K562 (cell line): ENCODE measurements at regions not wholly inside any gene's neighbourhood (a gene's known extent, or its start where the extent isn't known, plus 50 kb on each side); places are given as distances from the start of the nearest gene placed in this dataset.

ENCODE experiments used
- ATAC-seq: fragments of 200-7000 bp; cut with Tn5 transposase; 3 replicates; pipeline ENCODE4 v1.9.1; 2020; ENCODE audit warnings: moderate library complexity
- BruUV-seq: library from RNA; stranded (reverse); fragments of 400-500 nt; replicated peaks from 2 replicates; lab custom pipeline; 2021; lab: Mats Ljungman, UMichigan
- CTCF ChIA-PET: fragments of 300-600 bp; formaldehyde crosslinking; extraction: SDS; loops from one replicate; lab custom pipeline; 2021; ENCODE audit warnings: low intra/inter-chr PET ratio; lab: Yijun Ruan, JAX
- POLR2A ChIA-PET: fragments of 300-600, 350-650 bp; sonication (Branson Sonifier 250); formaldehyde crosslinking; extraction: SDS; loops from one replicate; lab custom pipeline; 2021; ENCODE audit warnings: antibody characterized with exemption, inconsistent platforms; lab: Yijun Ruan, JAX
- DNase-seq, 4 experiments: peaks; one replicate each; pipeline versions ENCODE4 v3.0.0 to v3.0.0-alpha.2; 2011 to 2018; ENCODE audit warnings: low spot score in 3 of 4, mixed read lengths in 3 of 4; ENCODE audit errors: extremely low read depth in 1 of 4
- FAIRE-seq: peaks from 2 replicates; lab custom pipeline; 2011; peaks lifted over from hg19 to GRCh38; lab: Jason Lieb, UNC
- H2AFZ ChIP-seq: 2 replicates; pipeline ENCODE4 v1.6.0; 2011; ENCODE audit warnings: low read depth, low read length, control low read depth, inconsistent platforms
- H3K27ac ChIP-seq: fragments of 200-600 bp; 3 replicates; pipeline ENCODE4 v1.8.0; 2011; ENCODE audit warnings: low read depth, mild to moderate bottlenecking, control low read depth, inconsistent platforms, low read length, moderate library complexity, mixed read lengths; ENCODE audit errors: extremely low read depth
- H3K27me3 ChIP-seq, 2 experiments: fragments of 300-600 bp in 1 of 2; 2 replicates in 1 of 2; 3 replicates in 1 of 2; pipeline versions ENCODE4 v1.6.0 to v1.8.0; 2011; ENCODE audit warnings: inconsistent platforms in 2 of 2, low read length in 2 of 2, mild to moderate bottlenecking in 1 of 2, mixed read lengths in 1 of 2, moderate library complexity in 1 of 2; ENCODE audit not compliant: control insufficient read depth in 2 of 2, insufficient read depth in 2 of 2
- H3K36me3 ChIP-seq: fragments of 300-600 bp; 3 replicates; pipeline ENCODE4 v1.8.0; 2011; ENCODE audit warnings: mild to moderate bottlenecking, low read length, inconsistent platforms; ENCODE audit not compliant: control insufficient read depth, insufficient read depth
- H3K4me1 ChIP-seq, 2 experiments: fragments of 200-600 bp in 1 of 2; replicated peaks in 1 of 2; 2 replicates in 1 of 2; 3 replicates in 1 of 2; pipeline versions ENCODE4 v1.5.1 to v1.8.0; 2011; ENCODE audit warnings: inconsistent platforms in 2 of 2, low read length in 2 of 2, mild to moderate bottlenecking in 1 of 2, mixed read lengths in 1 of 2, moderate library complexity in 1 of 2; ENCODE audit not compliant: control insufficient read depth in 2 of 2, insufficient read depth in 2 of 2
- H3K4me2 ChIP-seq: 2 replicates; pipeline ENCODE4 v1.6.1; 2011; ENCODE audit warnings: low read length, control low read depth, inconsistent platforms, mixed read lengths; ENCODE audit not compliant: insufficient read depth
- H3K4me3 ChIP-seq: fragments of 200-600 bp; sonication (generic), shearing (Covaris generic); 2 replicates; pipeline ENCODE4 v1.5.1; 2016; ENCODE audit warnings: control low read depth, inconsistent platforms
- H3K79me2 ChIP-seq: fragments of 200-600 bp; 3 replicates; pipeline ENCODE4 v1.8.0; 2011; ENCODE audit warnings: low read length, inconsistent platforms; ENCODE audit not compliant: control insufficient read depth, insufficient read depth
- H3K9ac ChIP-seq, 2 experiments: 2 replicates each; pipeline versions ENCODE4 v1.6.0 to v1.6.1; 2011; ENCODE audit warnings: low read depth in 2 of 2, low read length in 2 of 2, control low read depth in 1 of 2, inconsistent platforms in 1 of 2, mild to moderate bottlenecking in 1 of 2, mixed read lengths in 1 of 2; ENCODE audit not compliant: insufficient read depth in 1 of 2
- H3K9me1 ChIP-seq: one replicate; pipeline ENCODE4 v1.6.0; 2011; ENCODE audit warnings: inconsistent platforms, mild to moderate bottlenecking, low read length, moderate library complexity; ENCODE audit not compliant: control insufficient read depth, insufficient read depth
- H3K9me3 ChIP-seq: replicated peaks from 2 replicates; pipeline ENCODE4 v1.5.1; 2011; ENCODE audit warnings: low read depth, low read length, inconsistent platforms; ENCODE audit not compliant: control insufficient read depth, insufficient read depth
- H4K20me1 ChIP-seq: replicated peaks from 2 replicates; pipeline ENCODE4 v1.6.1; 2011; ENCODE audit warnings: low read length, inconsistent platforms, mixed read lengths; ENCODE audit not compliant: control insufficient read depth, insufficient read depth
- DNMT1 ChIP-seq: fragments of 450-650 bp; IDR thresholded peaks from 2 replicates; pipeline ENCODE4 v1.6.1; 2016; ENCODE audit warnings: antibody characterized with exemption, mild to moderate bottlenecking
- ETV6 ChIP-seq, 3 experiments: fragments of 150-350 bp in 1 of 3; sonication (generic) in 1 of 3; formaldehyde crosslinking in 1 of 3; IDR thresholded peaks; 2 replicates each; pipeline versions ENCODE4 v1.6.1 to v1.8.0; 2014 to 2022; ENCODE audit warnings: borderline replicate concordance in 2 of 3, low read depth in 2 of 3, antibody characterized with exemption in 1 of 3, low read length in 1 of 3, mild to moderate bottlenecking in 1 of 3, missing genetic modification reagents in 1 of 3
- KDM5B ChIP-seq: fragments of 200-600 bp; sonication (generic); IDR thresholded peaks from 2 replicates; pipeline ENCODE4 v1.6.1; 2012; ENCODE audit warnings: low read depth, mild to moderate bottlenecking, moderate library complexity, low read length, control low read depth, inconsistent platforms; ENCODE audit not compliant: insufficient replicate concordance
- KLF16 ChIP-seq: IDR thresholded peaks from 2 replicates; pipeline ENCODE4 v1.6.1; 2016; ENCODE audit warnings: antibody characterized with exemption
- MYC ChIP-seq, 2 experiments: fragments of 250-450 bp in 1 of 2; sonication (Bioruptor Pico) in 1 of 2; IDR thresholded peaks; 2 replicates each; pipeline versions ENCODE4 v1.5.1 to v1.6.1; 2012 to 2021; ENCODE audit warnings: low read depth in 2 of 2, borderline replicate concordance in 1 of 2, improper control_type of control experiment in 1 of 2, low read length in 1 of 2, mild to moderate bottlenecking in 1 of 2, moderate library complexity in 1 of 2
- RBFOX2 ChIP-seq: fragments of 200-400 bp; formaldehyde crosslinking; IDR thresholded peaks from 2 replicates; pipeline ENCODE4 v1.6.1; 2017; ENCODE audit warnings: low read depth, mild to moderate bottlenecking, low read length, moderate library complexity
- ZC3H8 ChIP-seq: fragments of 450-650 bp; IDR thresholded peaks from 2 replicates; pipeline ENCODE4 v1.6.1; 2017
- ZNF197 ChIP-seq: fragments of 200-800 bp; sonication (Bioruptor generic); IDR thresholded peaks from 2 replicates; pipeline ENCODE4 v1.6.1; 2016; ENCODE audit warnings: low read depth, missing genetic modification characterization, missing compliant biosample characterization
- ZNF408 ChIP-seq: fragments of 250-450 bp; sonication (Bioruptor Pico); IDR thresholded peaks from 2 replicates; pipeline ENCODE4 v1.4.0; 2020; ENCODE audit warnings: low read depth, mild to moderate bottlenecking, moderate library complexity
- WGBS: fragments of 100-300 bp; shearing (Covaris generic); methylation state at CpG from one replicate; pipeline ENCODE4 v1.1.6; 2016; ENCODE audit warnings: low coverage, mixed read lengths; ENCODE audit not compliant: insufficient coverage; ENCODE audit errors: missing lambda C conversion rate; 5-methylcytosine and 5-hydroxymethylcytosine counted together
- in situ Hi-C: fragments of 300-500 bp; cut with MboI; formaldehyde crosslinking; loops from 4 replicates; pipeline ENCODE4 v1.15.0; 2018; ENCODE audit warnings: inconsistent platforms, mixed read lengths
- intact Hi-C: fragments of 100-400 bp; cut with micrococcal nuclease; formaldehyde crosslinking; loops from 2 replicates; pipeline ENCODE4 v1.14.2; 2022
- TF ChIP-seq, protein P1 (sequence below): fragments of 250-450 bp; sonication (Bioruptor Pico); IDR thresholded peaks from 2 replicates; pipeline ENCODE4 v1.5.0; 2021
- TF ChIP-seq, protein P2 (sequence below): fragments of 250-450 bp; sonication (Bioruptor Pico); IDR thresholded peaks from 2 replicates; pipeline ENCODE4 v1.8.0; 2021; ENCODE audit warnings: borderline replicate concordance, mild to moderate bottlenecking, moderate library complexity; ENCODE audit not compliant: poor library complexity, severe bottlenecking
- TF ChIP-seq, protein P3 (sequence below): fragments of 450-650 bp; IDR thresholded peaks from 2 replicates; pipeline ENCODE4 v1.6.1; 2017; ENCODE audit warnings: antibody characterized with exemption

DNA sequence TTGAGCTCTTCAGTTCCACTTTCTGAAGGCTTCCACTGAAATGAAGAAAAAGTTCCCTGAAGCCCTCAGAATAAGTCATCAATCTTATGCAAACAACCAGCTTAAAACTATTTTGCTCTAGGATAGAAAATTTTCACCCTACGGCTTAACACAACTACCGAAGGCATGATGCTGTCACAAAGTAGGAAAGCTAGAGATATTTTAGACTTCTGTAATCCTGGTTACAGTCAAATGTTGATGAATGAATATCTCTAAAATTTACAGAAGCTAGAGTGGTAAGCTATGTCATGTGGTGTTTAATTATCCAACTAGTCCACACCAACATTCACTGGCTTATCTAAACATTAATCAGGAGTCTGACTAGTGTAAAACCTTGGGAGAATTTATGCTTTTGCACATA is 197.9 kb downstream of the SUCLA2 start:
- no peak for ATAC-seq
- in situ Hi-C loops = no loop called here
- Histone ChIP-seq H2AFZ (no peak overlapping the region), H3K27ac (no peak overlapping the region), H3K9ac (no peak overlapping the region), H4K20me1 (no peaks in the 10 kb centered on the region), H3K4me2 (no peak overlapping the region), H3K79me2 (no peaks in the 10 kb centered on the region), H3K9me3 (no peaks in the 10 kb centered on the region), H3K27me3 (no peaks in the 10 kb centered on the region), H3K36me3 (no peaks in the 10 kb centered on the region), H3K9me1 (no peaks in the 10 kb centered on the region), H3K4me3 (no peak overlapping the region), H3K4me1 (no peaks in the 10 kb centered on the region)
- intact Hi-C loops = no loop called here
- no TSS peak for BruUV-seq
- TF ChIP-seq, protein P1, sequence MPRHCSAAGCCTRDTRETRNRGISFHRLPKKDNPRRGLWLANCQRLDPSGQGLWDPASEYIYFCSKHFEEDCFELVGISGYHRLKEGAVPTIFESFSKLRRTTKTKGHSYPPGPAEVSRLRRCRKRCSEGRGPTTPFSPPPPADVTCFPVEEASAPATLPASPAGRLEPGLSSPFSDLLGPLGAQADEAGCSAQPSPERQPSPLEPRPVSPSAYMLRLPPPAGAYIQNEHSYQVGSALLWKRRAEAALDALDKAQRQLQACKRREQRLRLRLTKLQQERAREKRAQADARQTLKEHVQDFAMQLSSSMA (CRISPR knock-in tag) = no peak
- no peak for TF ChIP-seq ZNF197 (CRISPR knock-in tag)
- TF ChIP-seq KDM5B = no peak
- no peak for TF ChIP-seq ZNF408
- TF ChIP-seq ZC3H8 = no peak
- TF ChIP-seq RBFOX2 = no peak
- TF ChIP-seq KLF16 = no peak
- TF ChIP-seq ETV6 (IDR thresholded peaks at IDR 0.05; ENCODE audit: borderline replicate concordance in 1 of 2, low read depth in 2 of 2, low read length in 1 of 2) = no peak
- TF ChIP-seq ETV6 (CRISPR knock-in tag; IDR thresholded peaks at IDR 0.05; ENCODE audit: borderline replicate concordance) = no peak
- no peak for TF ChIP-seq DNMT1
- no peak for TF ChIP-seq MYC (IDR thresholded peaks at IDR 0.05; ENCODE audit: low read depth, low read length)
- no peak for TF ChIP-seq MYC (CRISPR knock-in tag; IDR thresholded peaks at IDR 0.05; ENCODE audit: borderline replicate concordance, low read depth)
- TF ChIP-seq, protein P2, sequence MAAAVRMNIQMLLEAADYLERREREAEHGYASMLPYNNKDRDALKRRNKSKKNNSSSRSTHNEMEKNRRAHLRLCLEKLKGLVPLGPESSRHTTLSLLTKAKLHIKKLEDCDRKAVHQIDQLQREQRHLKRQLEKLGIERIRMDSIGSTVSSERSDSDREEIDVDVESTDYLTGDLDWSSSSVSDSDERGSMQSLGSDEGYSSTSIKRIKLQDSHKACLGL (CRISPR knock-in tag) = no peak
- TF ChIP-seq, protein P3, sequence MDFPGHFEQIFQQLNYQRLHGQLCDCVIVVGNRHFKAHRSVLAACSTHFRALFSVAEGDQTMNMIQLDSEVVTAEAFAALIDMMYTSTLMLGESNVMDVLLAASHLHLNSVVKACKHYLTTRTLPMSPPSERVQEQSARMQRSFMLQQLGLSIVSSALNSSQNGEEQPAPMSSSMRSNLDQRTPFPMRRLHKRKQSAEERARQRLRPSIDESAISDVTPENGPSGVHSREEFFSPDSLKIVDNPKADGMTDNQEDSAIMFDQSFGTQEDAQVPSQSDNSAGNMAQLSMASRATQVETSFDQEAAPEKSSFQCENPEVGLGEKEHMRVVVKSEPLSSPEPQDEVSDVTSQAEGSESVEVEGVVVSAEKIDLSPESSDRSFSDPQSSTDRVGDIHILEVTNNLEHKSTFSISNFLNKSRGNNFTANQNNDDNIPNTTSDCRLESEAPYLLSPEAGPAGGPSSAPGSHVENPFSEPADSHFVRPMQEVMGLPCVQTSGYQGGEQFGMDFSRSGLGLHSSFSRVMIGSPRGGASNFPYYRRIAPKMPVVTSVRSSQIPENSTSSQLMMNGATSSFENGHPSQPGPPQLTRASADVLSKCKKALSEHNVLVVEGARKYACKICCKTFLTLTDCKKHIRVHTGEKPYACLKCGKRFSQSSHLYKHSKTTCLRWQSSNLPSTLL = no peak
- POLR2A ChIA-PET = no interaction called here
- no peak for DNase-seq
- WGBS = 5% methylated on average over 2 of the region's 2 CpGs
- FAIRE-seq = no peak
- CTCF ChIA-PET = no interaction called here
